ENCODE measurements at regions not wholly inside any gene's neighbourhood (a gene's known extent, or its start where the extent isn't known, plus 50 kb on each side); places are given as distances from the start of the nearest gene placed in this dataset.

GRCh38 chr1:94336991-94337390, 81.2 kb upstream of the ABCD3 start:
- DNase-seq (ENCODE audit: low spot score in 2 of 2) = no peak
- intact Hi-C loops (cut with DNase I; ENCODE audit: low total_unique reads) = loop anchor here (2.0 to 5.0 kb wide), 3 partner anchors 100 to 465 kb away; partner anchors contain the start of gene ARHGAP29
- TF ChIP-seq CTCF (IDR thresholded peaks at IDR 0.05) (no peak), POLR2A (IDR thresholded peaks at IDR 0.05) (no peak)
- H3K4me3 ChIP-seq (ENCODE audit: low read depth, poor library complexity, severe bottlenecking) = no peak overlapping the region
- WGBS, 2 donors = 65 to 66% methylated on average over 4 of the region's 4 CpGs

- H3K4me3 ChIP-seq (ENCODE audit: low read depth, poor library complexity, severe bottlenecking) = no peak overlapping the region
- peak; percentile 83 to 88 for DNase-seq (ENCODE audit: low spot score in 2 of 2)
- WGBS, 2 donors = 0 to 2% methylated on average over 6 of the region's 6 CpGs
- TF ChIP-seq CTCF (IDR thresholded peaks at IDR 0.05) = peak in 2 of 3 donors; percentile 12 to 60
- TF ChIP-seq POLR2A (IDR thresholded peaks at IDR 0.05) = no peak
- intact Hi-C loops (cut with DNase I; ENCODE audit: low total_unique reads) = loop anchor here (2.0 to 5.0 kb wide), 3 partner anchors 99 to 466 kb away; partner anchors contain the start of gene ARHGAP29
Observed at GRCh38 chr1:94335950-94336349, 82.2 kb upstream of the ABCD3 start.

GRCh38 chr1:94335447-94335846, 82.7 kb upstream of the ABCD3 start:
- no peak for TF ChIP-seq POLR2A (IDR thresholded peaks at IDR 0.05)
- TF ChIP-seq CTCF (IDR thresholded peaks at IDR 0.05) = no peak
- WGBS, 2 donors = 52 to 65% methylated on average over 2 of the region's 2 CpGs
- no peak for DNase-seq (ENCODE audit: low spot score in 2 of 2)
- H3K4me3 ChIP-seq (ENCODE audit: low read depth, poor library complexity, severe bottlenecking) = no peak overlapping the region
- intact Hi-C loops (cut with DNase I; ENCODE audit: low total_unique reads) = loop anchor here (5.0 kb wide), 2 partner anchors 98 to 467 kb away; partner anchors contain the start of gene ARHGAP29

- 76% methylated on average over 2 of the region's 2 CpGs for WGBS, 2 donors
- intact Hi-C loops (cut with DNase I; ENCODE audit: low total_unique reads) = loop anchor here (5.0 kb wide), 2 partner anchors 97 to 468 kb away; partner anchors contain the start of gene ARHGAP29
- TF ChIP-seq POLR2A (IDR thresholded peaks at IDR 0.05) (no peak), CTCF (IDR thresholded peaks at IDR 0.05) (no peak)
Observed at GRCh38 chr1:94334764-94335163, 83.4 kb upstream of the ABCD3 start.

GRCh38 chr1:94332952-94333351, 85.2 kb upstream of the ABCD3 start:
- no peak overlapping the region for H3K4me3 ChIP-seq (ENCODE audit: low read depth, poor library complexity, severe bottlenecking)
- intact Hi-C loops (cut with DNase I; ENCODE audit: low total_unique reads) = no loop called here
- 83% methylated on average over 4 of the region's 4 CpGs for WGBS, 2 donors
- TF ChIP-seq CTCF (IDR thresholded peaks at IDR 0.05) (no peak), POLR2A (IDR thresholded peaks at IDR 0.05) (no peak)
- DNase-seq (ENCODE audit: low spot score in 2 of 2) = no peak

More at GRCh38 chr1:94334764-94335163, 83.4 kb upstream of the ABCD3 start:
- DNase-seq (ENCODE audit: low spot score in 2 of 2) = no peak
- no peak overlapping the region for H3K4me3 ChIP-seq (ENCODE audit: low read depth, poor library complexity, severe bottlenecking)

GRCh38 chr1:94332516-94332915, 85.7 kb upstream of the ABCD3 start:
- TF ChIP-seq CTCF (IDR thresholded peaks at IDR 0.05) = no peak
- TF ChIP-seq POLR2A (IDR thresholded peaks at IDR 0.05) = no peak
- intact Hi-C loops (cut with DNase I; ENCODE audit: low total_unique reads) = no loop called here
- H3K4me3 ChIP-seq (ENCODE audit: low read depth, poor library complexity, severe bottlenecking) = no peak overlapping the region
- DNase-seq (ENCODE audit: low spot score in 2 of 2) = no peak
